Activated naive CD8-positive, alpha-beta T cell treated with anti-CD3 and anti-CD28 coated beads, Interleukin-2, amount 50 U/mL, for 24 hours (primary cell): ENCODE measurements at regions not wholly inside any gene's neighbourhood (a gene's known extent, or its start where the extent isn't known, plus 50 kb on each side); places are given as distances from the start of the nearest gene placed in this dataset.

Source experiments
- ATAC-seq: fragments of 150-1000 bp; cut with Tn5 transposase; one replicate; pipeline ENCODE4 v1.10.0; 2021
- DNase-seq: peaks from one replicate; pipeline ENCODE4 v3.0.0; 2021
- H3K27ac Mint-ChIP-seq: one replicate; pipeline ENCODE4 v1.8.0; 2021; ENCODE audit warnings: mild to moderate bottlenecking, mixed read lengths
- H3K27me3 Mint-ChIP-seq: one replicate; pipeline ENCODE4 v1.8.0; 2021; ENCODE audit warnings: mixed read lengths
- H3K36me3 Mint-ChIP-seq: one replicate; pipeline ENCODE4 v1.8.0; 2021; ENCODE audit warnings: low read depth, mixed read lengths
- H3K4me1 Mint-ChIP-seq: one replicate; pipeline ENCODE4 v1.8.0; 2021; ENCODE audit warnings: mixed read lengths
- H3K4me3 Mint-ChIP-seq: one replicate; pipeline ENCODE4 v1.8.0; 2021; ENCODE audit warnings: mild to moderate bottlenecking, moderate library complexity, mixed read lengths
- H3K9me3 Mint-ChIP-seq: one replicate; pipeline ENCODE4 v1.8.0; 2021; ENCODE audit warnings: mixed read lengths

DNA sequence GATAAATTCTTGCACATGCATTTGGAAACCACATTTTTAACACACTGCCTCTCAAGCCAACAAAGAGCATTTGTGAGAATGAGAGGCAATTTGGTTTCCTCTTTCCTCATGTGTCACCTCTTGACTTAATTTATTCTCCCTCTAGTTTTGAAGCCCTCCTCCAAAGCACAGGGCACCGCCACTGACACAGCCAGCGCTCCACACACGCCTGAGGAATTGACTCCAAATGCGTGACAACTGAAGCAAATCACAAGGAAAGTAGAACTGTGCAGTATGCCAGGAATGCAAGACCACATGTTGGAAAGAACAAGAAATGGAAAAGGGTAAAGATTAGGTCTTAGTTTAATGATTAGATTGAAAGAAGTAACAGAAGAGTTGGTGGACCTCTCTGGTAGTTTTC, 173.3 kb downstream of the LSM5 start:
- Mint-ChIP-seq H3K4me1 (no peaks in the 10 kb centered on the region), H3K27me3 (peaks cover 29% of the 10 kb centered on the region), H3K27ac (no peak overlapping the region), H3K4me3 (no peak overlapping the region), H3K36me3 (no peaks in the 10 kb centered on the region), H3K9me3 (no peaks in the 10 kb centered on the region)
- ATAC-seq, result no peak
- DNase-seq, result no peak

DNA sequence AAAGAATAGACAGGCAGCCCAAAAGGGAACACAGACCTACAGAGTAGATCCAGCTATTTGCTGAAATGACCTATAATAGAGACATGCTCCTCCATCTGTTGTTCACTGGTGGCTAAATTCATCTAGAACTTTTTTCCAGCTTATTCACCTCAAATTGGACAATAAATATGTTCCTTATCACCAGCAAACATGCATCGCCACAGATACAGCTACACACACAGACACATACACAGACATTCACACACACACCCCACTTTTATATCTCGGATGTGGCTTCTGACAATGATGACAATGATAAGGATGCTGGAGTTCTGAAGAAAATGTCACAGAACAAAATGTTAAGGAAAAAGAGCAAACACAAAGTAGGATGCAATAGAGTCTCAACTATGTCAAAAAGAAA, 175.4 kb downstream of the LSM5 start:
- Mint-ChIP-seq H3K36me3 (no peaks in the 10 kb centered on the region), H3K4me3 (no peak overlapping the region), H3K4me1 (no peaks in the 10 kb centered on the region), H3K27me3 (peaks cover 24% of the 10 kb centered on the region), H3K27ac (no peak overlapping the region), H3K9me3 (no peaks in the 10 kb centered on the region)
- DNase-seq (no peak), ATAC-seq (no peak)

DNA sequence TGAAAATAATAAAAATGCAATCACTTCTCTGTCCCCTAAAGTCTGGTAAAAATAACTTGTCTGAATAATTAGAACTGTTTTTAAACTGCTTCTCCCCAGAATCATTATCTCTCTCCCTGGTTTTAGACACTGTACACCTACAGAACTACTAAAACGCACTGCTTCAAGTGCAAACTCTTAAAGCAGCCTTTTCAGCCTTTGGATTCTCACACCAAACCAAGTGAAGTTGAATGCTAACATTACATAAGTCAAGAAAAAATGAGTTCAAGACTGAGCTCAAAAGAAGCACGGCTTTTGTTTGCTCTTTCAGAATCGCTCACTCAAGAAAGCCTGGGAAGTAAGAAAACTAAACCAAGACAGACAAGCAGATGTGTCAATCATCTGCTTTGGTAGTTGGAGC, 188.8 kb downstream of the LSM5 start:
- Mint-ChIP-seq H3K36me3 (no peaks in the 10 kb centered on the region), H3K27ac (no peak overlapping the region), H3K27me3 (peaks cover 39% of the 10 kb centered on the region), H3K9me3 (no peaks in the 10 kb centered on the region), H3K4me1 (peaks cover 7% of the 10 kb centered on the region), H3K4me3 (no peak overlapping the region)
- DNase-seq (no peak), ATAC-seq (no peak)

DNA sequence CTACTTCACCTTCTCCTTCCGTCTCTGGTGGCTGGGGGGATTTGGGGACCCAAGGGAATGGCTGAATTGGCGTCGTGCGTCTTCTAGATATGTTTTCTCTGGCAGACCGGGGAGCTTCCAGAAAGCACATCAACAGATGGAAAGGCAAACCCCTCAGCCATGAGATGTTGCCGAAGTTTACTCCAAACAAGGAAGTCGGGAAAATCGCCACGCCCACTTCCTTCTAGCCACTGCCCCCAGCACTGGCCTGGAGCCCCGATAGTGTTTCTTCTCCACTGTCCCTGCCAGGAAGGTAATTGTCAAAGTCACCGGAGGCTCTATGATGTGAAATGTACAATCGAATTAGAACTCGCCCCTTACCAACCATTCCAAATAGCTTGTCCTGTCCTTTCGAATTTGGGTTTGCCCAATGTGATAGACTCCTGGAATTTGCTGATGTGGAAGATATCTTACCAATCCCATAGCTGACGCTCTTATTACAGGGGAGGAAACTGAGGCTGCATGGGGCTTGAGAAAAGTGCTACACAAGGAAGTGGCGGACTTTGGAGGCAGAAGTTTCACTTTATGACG, 191.0 kb downstream of the LSM5 start:
- Mint-ChIP-seq H3K4me3 (peak overlapping the region; percentile 24), H3K4me1 (peaks cover 7% of the 10 kb centered on the region), H3K36me3 (no peaks in the 10 kb centered on the region), H3K27ac (no peak overlapping the region), H3K27me3 (peaks cover 43% of the 10 kb centered on the region), H3K9me3 (no peaks in the 10 kb centered on the region)
- DNase-seq (no peak), ATAC-seq (no peak)

DNA sequence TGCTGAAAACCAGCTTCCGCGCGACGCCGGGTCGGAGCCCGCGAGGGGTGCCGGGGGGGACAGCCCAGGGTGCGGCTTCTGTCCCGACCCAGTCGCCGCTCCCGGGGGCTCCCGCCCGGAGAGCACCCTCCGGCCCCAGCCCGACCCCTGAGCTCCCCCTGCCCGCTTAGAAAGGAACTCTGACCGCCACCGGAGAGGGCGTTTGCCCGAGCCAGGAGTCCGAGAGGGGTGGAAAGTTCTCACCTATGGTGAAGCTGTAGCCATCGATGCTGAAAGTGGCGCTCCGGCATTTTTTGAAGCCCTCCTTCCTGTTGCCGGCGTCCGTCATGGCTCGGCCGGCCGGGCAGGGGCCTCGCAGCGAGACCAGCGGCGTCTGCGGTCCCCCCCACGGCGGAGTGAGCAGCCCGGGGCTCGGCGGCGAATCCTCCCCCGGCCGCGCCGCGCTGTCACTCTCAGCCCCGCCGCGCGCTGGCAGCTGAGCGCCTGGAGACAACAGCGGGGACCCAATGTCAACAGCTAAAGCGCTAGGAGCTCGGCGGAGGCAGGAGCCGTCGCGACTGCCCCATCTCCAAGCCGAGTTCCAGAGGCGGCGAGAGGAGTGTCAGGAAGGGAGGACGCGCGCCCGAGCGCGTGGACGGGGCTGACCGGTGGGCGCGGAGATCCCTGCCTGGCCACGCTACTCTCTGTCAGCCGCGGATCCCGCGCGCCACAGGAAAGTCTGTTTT, 191.6 kb downstream of the LSM5 start:
- Mint-ChIP-seq H3K9me3 (no peaks in the 10 kb centered on the region), H3K27me3 (peaks cover 43% of the 10 kb centered on the region), H3K4me3 (peak overlapping the region; percentile 24), H3K27ac (no peak overlapping the region), H3K4me1 (peaks cover 7% of the 10 kb centered on the region), H3K36me3 (no peaks in the 10 kb centered on the region)
- DNase-seq (no peak), ATAC-seq (no peak)

DNA sequence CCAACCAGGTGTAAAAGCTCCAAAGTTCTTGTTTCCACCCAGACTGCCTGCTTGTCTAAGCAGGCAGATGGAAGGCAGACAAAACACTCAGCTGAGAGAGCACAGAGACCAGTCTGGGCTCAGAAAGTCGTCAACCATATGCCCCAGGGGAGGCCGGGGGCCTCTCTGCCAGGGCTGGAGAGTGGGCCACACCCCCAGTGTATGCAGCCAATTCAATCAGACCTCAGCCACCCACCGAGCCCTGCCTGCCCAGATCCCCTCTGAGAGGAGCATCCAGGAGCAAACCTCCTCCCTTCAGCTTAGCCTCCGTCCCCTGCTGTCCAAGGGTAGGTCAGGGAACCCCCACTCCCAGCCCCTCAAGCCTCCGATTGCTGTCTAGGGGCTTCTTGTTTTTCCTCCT, 196.3 kb downstream of the LSM5 start:
- Mint-ChIP-seq H3K36me3 (no peaks in the 10 kb centered on the region), H3K27ac (no peak overlapping the region), H3K4me1 (peaks cover 2% of the 10 kb centered on the region), H3K9me3 (no peaks in the 10 kb centered on the region), H3K27me3 (peaks cover 26% of the 10 kb centered on the region), H3K4me3 (no peak overlapping the region)
- no peak for DNase-seq
- ATAC-seq, result no peak

DNA sequence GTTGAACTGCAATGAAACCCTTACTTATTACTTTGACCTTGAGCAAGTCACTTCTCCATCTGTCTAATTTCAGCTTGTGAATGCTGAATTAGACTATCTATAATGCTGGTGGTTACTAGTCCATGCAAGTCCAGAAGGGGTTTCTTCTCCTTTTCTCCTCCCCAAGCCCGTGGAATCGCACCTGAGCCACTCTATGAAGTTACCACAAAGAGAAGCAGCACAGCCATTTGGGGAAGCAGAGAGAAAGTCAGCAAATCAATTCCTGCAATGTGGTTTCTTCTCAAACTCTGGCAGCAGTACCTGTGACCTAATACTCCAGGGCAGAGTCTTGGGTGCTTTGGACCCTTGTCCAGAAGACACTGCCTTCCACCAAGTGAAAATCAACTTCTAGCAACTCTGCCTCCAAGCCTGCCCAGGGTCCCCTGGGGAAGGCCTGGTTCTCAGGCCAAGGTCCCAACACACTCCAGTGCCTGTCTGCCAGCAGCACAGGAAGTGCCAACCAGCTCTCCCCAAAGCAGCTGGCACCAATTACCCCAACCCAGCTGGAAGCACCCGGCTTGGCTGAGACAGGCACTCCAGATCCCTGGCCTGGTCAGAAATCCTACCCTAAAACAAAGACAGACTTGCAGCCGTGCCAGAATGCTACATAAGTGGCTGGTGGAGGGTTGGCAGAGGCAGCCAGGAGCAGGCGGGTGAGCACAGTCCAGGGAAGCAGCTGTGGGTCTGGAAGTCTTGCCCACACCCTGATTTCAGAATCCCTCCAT, 200.3 kb downstream of the LSM5 start:
- DNase-seq (no peak), ATAC-seq (no peak)
- H3K27me3 Mint-ChIP-seq, result peaks cover 3% of the 10 kb centered on the region
- H3K36me3 Mint-ChIP-seq, result no peaks in the 10 kb centered on the region
- no peaks in the 10 kb centered on the region for H3K9me3 Mint-ChIP-seq
- no peak overlapping the region for H3K4me3 Mint-ChIP-seq
- H3K4me1 Mint-ChIP-seq, result no peaks in the 10 kb centered on the region
- no peak overlapping the region for H3K27ac Mint-ChIP-seq

DNA sequence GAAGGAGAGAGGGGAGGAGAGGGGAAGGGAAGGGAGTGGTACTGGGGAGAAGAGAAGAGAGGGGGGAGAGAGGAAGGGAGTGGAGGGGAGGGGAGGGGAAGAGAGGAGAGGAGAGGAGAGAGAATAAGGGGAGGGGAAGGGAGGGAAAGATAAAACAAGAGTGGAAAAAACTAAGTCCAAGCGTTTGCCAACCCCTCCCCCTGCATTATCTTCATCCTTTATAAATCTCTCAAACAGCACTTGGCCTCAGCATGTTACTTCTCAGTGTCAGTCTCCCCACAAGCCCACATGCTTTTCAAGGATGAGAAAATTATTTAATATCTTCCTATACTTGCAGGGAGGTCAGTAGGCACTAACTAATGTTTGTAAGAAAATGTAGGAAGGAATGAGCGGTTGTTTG, 204.5 kb downstream of the LSM5 start:
- Mint-ChIP-seq H3K27ac (no peak overlapping the region), H3K4me3 (no peak overlapping the region), H3K9me3 (no peaks in the 10 kb centered on the region), H3K36me3 (no peaks in the 10 kb centered on the region), H3K4me1 (no peaks in the 10 kb centered on the region), H3K27me3 (no peaks in the 10 kb centered on the region)
- ATAC-seq (no peak), DNase-seq (no peak)

DNA sequence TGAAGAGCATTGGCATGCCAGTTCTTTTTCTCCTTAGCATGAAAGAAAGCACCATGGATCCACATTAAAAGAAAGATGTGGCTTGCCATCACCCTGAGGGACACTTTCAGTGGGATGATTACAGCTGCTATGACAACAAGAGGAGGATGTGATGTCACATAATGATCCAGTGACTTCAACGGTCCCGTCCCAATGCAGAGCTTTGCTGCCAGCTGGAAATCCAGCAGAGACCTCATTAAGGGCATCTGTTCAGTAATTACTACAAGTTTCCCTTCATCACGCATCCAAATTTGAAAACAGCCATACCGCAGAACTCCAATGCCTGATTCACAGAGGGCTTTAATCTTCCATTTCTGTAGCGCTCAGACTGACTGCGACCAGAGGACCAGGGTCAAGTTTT, 206.6 kb downstream of the LSM5 start:
- DNase-seq, result no peak
- Mint-ChIP-seq H3K36me3 (no peaks in the 10 kb centered on the region), H3K27ac (no peak overlapping the region), H3K9me3 (no peaks in the 10 kb centered on the region), H3K4me1 (no peaks in the 10 kb centered on the region), H3K27me3 (peaks cover 7% of the 10 kb centered on the region), H3K4me3 (no peak overlapping the region)
- no peak for ATAC-seq

DNA sequence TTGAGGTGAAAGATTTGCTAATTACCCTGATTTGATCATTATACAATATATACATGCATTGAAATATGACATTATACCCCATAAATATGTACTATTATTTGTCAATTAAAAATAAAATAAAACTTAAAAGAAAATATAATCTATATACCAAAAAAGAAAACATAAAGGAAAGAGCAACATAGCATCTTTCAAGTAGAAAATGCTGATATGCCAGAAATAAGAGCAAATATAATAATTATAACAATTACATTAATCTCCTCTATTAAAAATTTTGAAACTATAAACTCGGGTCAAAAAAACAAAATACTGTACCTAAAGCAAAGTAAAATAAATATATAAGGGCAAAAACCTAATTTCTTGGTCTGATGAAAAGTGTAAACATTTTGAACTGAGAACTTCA, 209.3 kb upstream of the PDE1C start:
- no peak overlapping the region for H3K4me3 Mint-ChIP-seq
- no peaks in the 10 kb centered on the region for H3K36me3 Mint-ChIP-seq
- no peak for ATAC-seq
- no peak overlapping the region for H3K27ac Mint-ChIP-seq
- no peak for DNase-seq
- H3K4me1 Mint-ChIP-seq, result peaks cover 4% of the 10 kb centered on the region
- peaks cover 16% of the 10 kb centered on the region for H3K27me3 Mint-ChIP-seq
- no peaks in the 10 kb centered on the region for H3K9me3 Mint-ChIP-seq

DNA sequence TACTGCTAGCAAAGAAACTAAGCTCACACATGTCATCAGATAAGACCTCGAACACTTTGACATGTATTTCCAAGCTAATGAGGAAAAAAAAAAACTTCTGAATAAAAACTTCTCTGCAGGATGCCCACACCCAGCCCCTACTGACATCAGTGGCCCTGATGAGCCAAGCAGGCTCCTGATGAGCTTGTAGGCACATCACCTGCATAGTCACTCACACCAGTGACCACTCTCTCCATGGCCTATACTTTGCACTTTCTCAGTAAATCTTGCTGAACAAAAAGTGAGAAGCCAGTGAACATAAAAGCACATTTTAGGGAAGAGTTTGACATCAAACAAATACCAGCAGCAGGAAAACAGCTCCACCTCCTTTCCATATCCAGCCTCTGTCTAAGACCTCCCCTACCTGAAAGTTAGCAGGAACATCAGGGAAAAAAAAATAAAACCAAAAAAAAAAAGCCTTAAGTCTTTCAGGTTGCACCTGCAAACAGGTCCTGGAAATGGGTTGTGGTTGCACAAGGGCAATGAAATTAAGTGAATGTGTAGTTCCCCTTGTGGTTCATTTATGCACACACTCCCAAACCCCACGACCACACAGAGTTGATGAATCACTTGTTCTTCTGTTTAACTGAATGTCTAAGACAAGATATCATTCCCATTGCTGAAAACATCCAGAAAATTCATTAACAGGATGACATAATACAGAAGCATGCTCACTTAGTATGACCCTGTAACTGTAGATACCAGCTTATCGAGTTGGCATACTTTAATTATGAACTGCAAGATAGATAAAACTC, 205.2 kb upstream of the PDE1C start:
- Mint-ChIP-seq H3K27ac (no peak overlapping the region), H3K36me3 (no peaks in the 10 kb centered on the region), H3K27me3 (peaks cover 17% of the 10 kb centered on the region), H3K4me1 (peaks cover 4% of the 10 kb centered on the region), H3K4me3 (no peak overlapping the region), H3K9me3 (no peaks in the 10 kb centered on the region)
- no peak for ATAC-seq
- no peak for DNase-seq

DNA sequence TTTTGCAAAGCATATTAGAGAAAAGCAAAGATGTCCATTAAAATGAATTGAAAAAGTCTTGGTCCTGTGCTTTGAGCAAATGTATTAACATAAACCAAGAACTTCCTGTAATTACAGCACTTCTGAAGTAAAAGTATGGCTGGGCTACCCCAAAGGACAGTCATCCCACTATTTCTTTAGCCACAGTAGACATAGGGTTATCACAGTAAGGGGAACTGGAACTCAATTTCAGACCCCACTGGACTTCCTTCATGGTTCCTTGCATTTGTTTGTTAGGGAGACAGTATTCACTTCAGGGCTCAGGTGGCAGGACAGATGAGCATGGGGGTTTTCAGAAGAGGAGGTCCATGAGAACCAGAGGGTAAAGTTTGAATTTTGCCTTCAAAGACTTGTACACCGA, 203.1 kb upstream of the PDE1C start:
- peaks cover 10% of the 10 kb centered on the region for H3K27me3 Mint-ChIP-seq
- peaks cover 4% of the 10 kb centered on the region for H3K4me1 Mint-ChIP-seq
- no peaks in the 10 kb centered on the region for H3K9me3 Mint-ChIP-seq
- no peak overlapping the region for H3K4me3 Mint-ChIP-seq
- no peaks in the 10 kb centered on the region for H3K36me3 Mint-ChIP-seq
- H3K27ac Mint-ChIP-seq, result no peak overlapping the region
- ATAC-seq (no peak), DNase-seq (no peak)

DNA sequence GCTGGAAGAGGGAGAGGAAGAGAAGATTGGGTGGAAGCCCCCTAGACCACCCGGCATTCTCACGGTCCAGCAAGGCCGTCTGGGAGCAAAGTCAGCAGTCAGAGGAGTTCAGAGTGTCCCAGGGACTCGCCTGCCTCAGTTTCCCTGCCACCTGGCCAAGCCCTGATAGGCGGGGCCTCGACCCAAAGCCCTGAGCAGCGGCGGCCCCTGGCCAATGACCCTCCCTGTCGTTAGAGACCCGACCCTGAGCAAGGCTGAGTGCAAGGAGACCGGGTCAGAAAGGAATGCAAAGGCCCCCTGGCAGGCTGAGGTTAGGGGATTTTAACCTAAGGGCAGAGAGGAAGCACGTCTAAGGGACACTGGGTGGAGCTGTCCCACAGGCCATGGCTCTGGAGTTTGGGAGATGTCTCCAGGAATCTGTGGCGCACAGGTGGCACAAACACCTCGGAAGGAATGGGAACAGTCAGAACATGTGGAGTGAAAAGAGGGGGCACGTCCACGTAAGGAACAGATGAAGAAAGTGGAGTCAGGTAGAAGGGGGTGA, 196.8 kb upstream of the PDE1C start:
- ATAC-seq (no peak), DNase-seq (no peak)
- no peak overlapping the region for H3K4me3 Mint-ChIP-seq
- H3K27me3 Mint-ChIP-seq, result no peaks in the 10 kb centered on the region
- H3K9me3 Mint-ChIP-seq, result no peaks in the 10 kb centered on the region
- no peaks in the 10 kb centered on the region for H3K36me3 Mint-ChIP-seq
- no peak overlapping the region for H3K27ac Mint-ChIP-seq
- no peaks in the 10 kb centered on the region for H3K4me1 Mint-ChIP-seq

DNA sequence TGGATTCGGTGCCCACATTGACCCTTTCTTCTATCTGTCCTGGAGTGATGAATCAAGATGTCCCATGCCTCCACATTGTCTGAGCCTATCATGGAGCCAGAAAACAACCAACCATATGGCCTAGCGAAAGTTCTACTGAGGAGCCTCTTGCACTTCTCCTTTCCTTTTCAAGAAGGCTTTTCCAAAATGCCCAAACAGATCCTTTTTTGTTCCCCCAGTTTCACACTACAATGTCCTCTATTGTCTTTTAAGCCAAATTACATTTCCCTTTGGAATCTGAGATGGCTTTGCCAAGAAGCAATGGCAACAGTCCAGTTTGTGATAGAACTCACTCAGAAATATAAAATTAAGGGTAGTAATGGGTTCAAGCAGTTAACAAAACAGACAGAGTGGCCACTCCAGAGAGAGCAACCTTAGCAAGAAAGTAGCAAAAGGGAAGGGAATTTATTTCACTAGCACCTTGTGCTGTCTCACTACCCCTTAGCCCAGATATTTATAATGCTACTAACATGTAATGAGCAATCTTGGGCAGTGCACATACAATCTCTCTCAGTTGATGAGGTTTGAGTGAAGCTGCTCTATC, 194.6 kb upstream of the PDE1C start:
- Mint-ChIP-seq H3K27me3 (no peaks in the 10 kb centered on the region), H3K36me3 (no peaks in the 10 kb centered on the region), H3K4me3 (no peak overlapping the region), H3K27ac (no peak overlapping the region), H3K9me3 (no peaks in the 10 kb centered on the region), H3K4me1 (no peaks in the 10 kb centered on the region)
- DNase-seq (no peak), ATAC-seq (no peak)
